SK-N-MC (cell line): ENCODE measurements at regions not wholly inside any gene's neighbourhood (a gene's known extent, or its start where the extent isn't known, plus 50 kb on each side); places are given as distances from the start of the nearest gene placed in this dataset.

Experiments used
- EZH2 ChIP-seq: fragments of 200-600 bp; sonication (generic); IDR thresholded peaks from one replicate; pipeline ENCODE4 v1.6.1; 2017; ENCODE audit warnings: antibody characterized with exemption
- POLR2AphosphoS5 ChIP-seq: IDR thresholded peaks from 2 replicates; pipeline ENCODE4 v1.6.1; 2012; ENCODE audit warnings: mild to moderate bottlenecking, low read depth, low read length, borderline replicate concordance

- TF ChIP-seq POLR2AphosphoS5 (no peak), EZH2 (no peak)
Measured at GRCh38 chr6:49299279-49299678, 163.8 kb downstream of the MMUT start.
